ENCODE measurements at regions not wholly inside any gene's neighbourhood (a gene's known extent, or its start where the extent isn't known, plus 50 kb on each side); places are given as distances from the start of the nearest gene placed in this dataset.

GRCh38 chr2:139946690-139947089, 1166.5 kb upstream of the NXPH2 start (continued):
- no peak for TF ChIP-seq CHD7 (IDR thresholded peaks at IDR 0.05; ENCODE audit: low read depth, low read length)
- TF ChIP-seq RAD21 (CRISPR knock-in tag; conservative IDR thresholded peaks at IDR 0.05 in 1 of 2, IDR thresholded peaks at IDR 0.05 in 1 of 2), result 0 out of 4 replicates have a peak, but pooled peaks of 1 of the 2 experiments have one; percentile 13
- no peak for TF ChIP-seq THRAP3 (IDR thresholded peaks at IDR 0.05; ENCODE audit: borderline replicate concordance)
- TF ChIP-seq DMBX1 (CRISPR knock-in tag; IDR thresholded peaks at IDR 0.05; ENCODE audit: borderline replicate concordance), result no peak
- no peak for TF ChIP-seq ZKSCAN8 (CRISPR knock-in tag; IDR thresholded peaks at IDR 0.05)
- TF ChIP-seq BCLAF1 (IDR thresholded peaks at IDR 0.05; ENCODE audit: borderline replicate concordance in 1 of 2, control insufficient read depth in 1 of 2, low read depth in 2 of 2, low read length in 1 of 2), result no peak
- no peak for TF ChIP-seq NONO (IDR thresholded peaks at IDR 0.05; ENCODE audit: low read depth in 2 of 2, low read length in 1 of 2)
- TF ChIP-seq POLR2AphosphoS5 (IDR thresholded peaks at IDR 0.05; ENCODE audit: control insufficient read depth, insufficient read depth, low read depth, low read length), result no peak
- TF ChIP-seq, protein P1, sequence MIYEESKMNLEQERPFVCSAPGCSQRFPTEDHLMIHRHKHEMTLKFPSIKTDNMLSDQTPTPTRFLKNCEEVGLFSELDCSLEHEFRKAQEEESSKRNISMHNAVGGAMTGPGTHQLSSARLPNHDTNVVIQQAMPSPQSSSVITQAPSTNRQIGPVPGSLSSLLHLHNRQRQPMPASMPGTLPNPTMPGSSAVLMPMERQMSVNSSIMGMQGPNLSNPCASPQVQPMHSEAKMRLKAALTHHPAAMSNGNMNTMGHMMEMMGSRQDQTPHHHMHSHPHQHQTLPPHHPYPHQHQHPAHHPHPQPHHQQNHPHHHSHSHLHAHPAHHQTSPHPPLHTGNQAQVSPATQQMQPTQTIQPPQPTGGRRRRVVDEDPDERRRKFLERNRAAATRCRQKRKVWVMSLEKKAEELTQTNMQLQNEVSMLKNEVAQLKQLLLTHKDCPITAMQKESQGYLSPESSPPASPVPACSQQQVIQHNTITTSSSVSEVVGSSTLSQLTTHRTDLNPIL (CRISPR knock-in tag; IDR thresholded peaks at IDR 0.05), result no peak
- no peak for TF ChIP-seq BRD9 (IDR thresholded peaks at IDR 0.05; ENCODE audit: low read depth, partially characterized antibody)
- peak; percentile 54 for TF ChIP-seq MEIS2 (IDR thresholded peaks at IDR 0.05; ENCODE audit: partially characterized antibody)
